ENCODE measurements at regions not wholly inside any gene's neighbourhood (a gene's known extent, or its start where the extent isn't known, plus 50 kb on each side); places are given as distances from the start of the nearest gene placed in this dataset.

DNA sequence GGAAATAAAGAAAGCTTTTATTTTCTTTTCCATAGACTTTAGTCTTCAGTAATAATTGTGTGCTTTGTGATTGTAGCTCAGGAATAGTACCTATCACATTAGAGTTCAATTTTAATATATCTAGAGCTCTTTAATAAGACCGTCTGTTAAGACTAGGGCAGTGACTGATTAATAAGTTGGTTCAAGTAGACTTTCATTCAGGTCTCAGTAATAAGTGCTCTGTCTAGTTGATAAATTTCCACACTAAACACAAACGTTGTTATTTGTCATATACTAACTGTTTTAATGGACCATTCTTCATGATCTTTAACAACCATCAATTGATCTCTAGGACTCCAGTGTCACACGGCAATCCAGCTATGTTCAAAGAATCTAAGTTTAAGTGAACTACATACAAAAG lies 474.5 kb upstream of the ADGRL2 start:
- no peaks in the 10 kb centered on the region for H3K36me3 ChIP-seq
- H3K27me3 ChIP-seq = no peaks in the 10 kb centered on the region
- no peak overlapping the region for H3K27ac ChIP-seq
- TF ChIP-seq EP300 (IDR thresholded peaks at IDR 0.05) = no peak
- TF ChIP-seq POLR2A (IDR thresholded peaks at IDR 0.05) = no peak
- TF ChIP-seq, protein P1, sequence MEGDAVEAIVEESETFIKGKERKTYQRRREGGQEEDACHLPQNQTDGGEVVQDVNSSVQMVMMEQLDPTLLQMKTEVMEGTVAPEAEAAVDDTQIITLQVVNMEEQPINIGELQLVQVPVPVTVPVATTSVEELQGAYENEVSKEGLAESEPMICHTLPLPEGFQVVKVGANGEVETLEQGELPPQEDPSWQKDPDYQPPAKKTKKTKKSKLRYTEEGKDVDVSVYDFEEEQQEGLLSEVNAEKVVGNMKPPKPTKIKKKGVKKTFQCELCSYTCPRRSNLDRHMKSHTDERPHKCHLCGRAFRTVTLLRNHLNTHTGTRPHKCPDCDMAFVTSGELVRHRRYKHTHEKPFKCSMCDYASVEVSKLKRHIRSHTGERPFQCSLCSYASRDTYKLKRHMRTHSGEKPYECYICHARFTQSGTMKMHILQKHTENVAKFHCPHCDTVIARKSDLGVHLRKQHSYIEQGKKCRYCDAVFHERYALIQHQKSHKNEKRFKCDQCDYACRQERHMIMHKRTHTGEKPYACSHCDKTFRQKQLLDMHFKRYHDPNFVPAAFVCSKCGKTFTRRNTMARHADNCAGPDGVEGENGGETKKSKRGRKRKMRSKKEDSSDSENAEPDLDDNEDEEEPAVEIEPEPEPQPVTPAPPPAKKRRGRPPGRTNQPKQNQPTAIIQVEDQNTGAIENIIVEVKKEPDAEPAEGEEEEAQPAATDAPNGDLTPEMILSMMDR (IDR thresholded peaks at IDR 0.05) = no peak
- TF ChIP-seq POLR2AphosphoS5 (IDR thresholded peaks at IDR 0.05) = no peak
- intact Hi-C loops (cut with DNase I) = no loop called here
- H3K9me3 ChIP-seq = no peaks in the 10 kb centered on the region
- H3K4me3 ChIP-seq = no peak overlapping the region
- WGBS, 2 donors = 86 to 87% methylated on average over 3 of the region's 3 CpGs
- no peak for DNase-seq
- H3K4me1 ChIP-seq = no peaks in the 10 kb centered on the region

DNA sequence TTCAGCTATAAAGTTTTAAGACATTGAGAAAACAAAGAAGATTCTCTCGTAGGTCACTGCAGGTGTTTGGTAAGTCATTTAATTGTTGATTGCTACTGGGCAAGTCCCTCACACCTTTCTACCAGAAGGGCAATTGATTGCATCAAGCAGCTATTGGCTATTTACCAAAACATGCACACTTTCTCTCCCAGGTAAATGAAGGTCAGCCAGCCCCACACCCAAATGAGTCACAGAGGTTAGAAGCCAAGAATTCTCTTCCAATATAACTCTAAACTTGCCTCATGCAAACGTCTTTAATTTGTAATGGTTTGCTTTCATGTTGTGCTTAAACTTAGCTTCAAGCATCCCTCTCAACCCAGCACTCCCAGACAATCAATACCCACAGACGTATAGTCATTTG lies 475.3 kb upstream of the ADGRL2 start:
- intact Hi-C loops (cut with DNase I) = no loop called here
- WGBS, 2 donors = 41 to 71% methylated on average over 3 of the region's 3 CpGs
- Histone ChIP-seq H3K27ac (no peak overlapping the region), H3K27me3 (no peaks in the 10 kb centered on the region), H3K9me3 (no peaks in the 10 kb centered on the region), H3K4me1 (no peaks in the 10 kb centered on the region), H3K36me3 (no peaks in the 10 kb centered on the region), H3K4me3 (no peak overlapping the region)
- DNase-seq = no peak
- no peak for TF ChIP-seq EP300 (IDR thresholded peaks at IDR 0.05)
- TF ChIP-seq POLR2A (IDR thresholded peaks at IDR 0.05) = no peak
- TF ChIP-seq POLR2AphosphoS5 (IDR thresholded peaks at IDR 0.05) = no peak
- TF ChIP-seq, protein P1 (IDR thresholded peaks at IDR 0.05) = no peak

DNA sequence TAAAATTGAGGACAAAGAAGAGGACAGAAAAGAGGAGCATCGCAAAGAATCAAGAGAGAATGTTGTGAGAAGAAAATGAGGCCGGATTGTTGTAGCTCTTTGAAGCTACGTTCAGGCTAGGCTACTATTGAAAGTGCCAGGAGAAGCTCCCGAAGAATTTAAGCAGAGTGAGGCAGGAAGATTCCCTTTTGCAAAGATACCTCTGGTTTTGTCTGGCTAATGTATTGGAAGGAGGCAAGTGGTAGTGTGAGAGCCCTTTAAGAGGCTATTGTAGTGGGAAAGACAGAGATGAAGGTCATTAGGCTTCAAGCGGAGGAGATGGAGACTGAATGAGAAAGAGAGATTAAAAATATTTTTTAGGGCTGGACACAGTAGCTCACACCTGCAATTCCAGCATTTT lies 476.9 kb upstream of the ADGRL2 start:
- Histone ChIP-seq H3K9me3 (no peaks in the 10 kb centered on the region), H3K27ac (no peak overlapping the region), H3K27me3 (no peaks in the 10 kb centered on the region), H3K4me3 (no peak overlapping the region), H3K36me3 (no peaks in the 10 kb centered on the region), H3K4me1 (no peaks in the 10 kb centered on the region)
- intact Hi-C loops (cut with DNase I) = no loop called here
- 93 to 94% methylated on average over 5 of the region's 5 CpGs for WGBS, 2 donors
- DNase-seq = no peak
- TF ChIP-seq POLR2AphosphoS5 (IDR thresholded peaks at IDR 0.05) (no peak), POLR2A (IDR thresholded peaks at IDR 0.05) (no peak)
- TF ChIP-seq, protein P1 (IDR thresholded peaks at IDR 0.05) = no peak

DNA sequence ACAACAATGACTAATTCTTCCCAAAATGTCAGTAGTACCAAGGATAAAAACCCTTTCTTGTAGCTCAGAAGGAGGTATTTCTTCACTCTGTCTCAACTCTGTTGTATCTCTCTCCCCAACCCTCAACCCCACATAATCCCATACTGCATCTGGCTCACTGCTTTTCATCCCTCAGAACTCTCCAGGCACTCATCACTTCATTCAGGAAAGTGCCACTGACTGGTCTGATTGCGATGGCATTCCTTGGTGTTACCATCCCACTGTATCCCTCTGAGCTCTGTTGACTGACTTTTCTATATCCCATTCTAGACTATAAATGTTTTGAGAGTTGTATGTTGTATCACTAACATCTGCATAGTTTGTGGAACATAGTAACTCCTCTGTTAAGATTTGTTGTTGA lies 483.5 kb upstream of the ADGRL2 start:
- no peaks in the 10 kb centered on the region for H3K9me3 ChIP-seq
- H3K4me1 ChIP-seq = no peaks in the 10 kb centered on the region
- H3K27me3 ChIP-seq = no peaks in the 10 kb centered on the region
- no peak for DNase-seq
- H3K27ac ChIP-seq = no peak overlapping the region
- 92 to 95% methylated on average over 1 of the region's 1 CpG for WGBS, 2 donors
- TF ChIP-seq POLR2A (IDR thresholded peaks at IDR 0.05) (no peak), EP300 (IDR thresholded peaks at IDR 0.05) (no peak), POLR2AphosphoS5 (IDR thresholded peaks at IDR 0.05) (no peak)
- TF ChIP-seq, protein P1 (IDR thresholded peaks at IDR 0.05) = no peak
- H3K36me3 ChIP-seq = no peaks in the 10 kb centered on the region
- H3K4me3 ChIP-seq = no peak overlapping the region
- intact Hi-C loops (cut with DNase I) = no loop called here

DNA sequence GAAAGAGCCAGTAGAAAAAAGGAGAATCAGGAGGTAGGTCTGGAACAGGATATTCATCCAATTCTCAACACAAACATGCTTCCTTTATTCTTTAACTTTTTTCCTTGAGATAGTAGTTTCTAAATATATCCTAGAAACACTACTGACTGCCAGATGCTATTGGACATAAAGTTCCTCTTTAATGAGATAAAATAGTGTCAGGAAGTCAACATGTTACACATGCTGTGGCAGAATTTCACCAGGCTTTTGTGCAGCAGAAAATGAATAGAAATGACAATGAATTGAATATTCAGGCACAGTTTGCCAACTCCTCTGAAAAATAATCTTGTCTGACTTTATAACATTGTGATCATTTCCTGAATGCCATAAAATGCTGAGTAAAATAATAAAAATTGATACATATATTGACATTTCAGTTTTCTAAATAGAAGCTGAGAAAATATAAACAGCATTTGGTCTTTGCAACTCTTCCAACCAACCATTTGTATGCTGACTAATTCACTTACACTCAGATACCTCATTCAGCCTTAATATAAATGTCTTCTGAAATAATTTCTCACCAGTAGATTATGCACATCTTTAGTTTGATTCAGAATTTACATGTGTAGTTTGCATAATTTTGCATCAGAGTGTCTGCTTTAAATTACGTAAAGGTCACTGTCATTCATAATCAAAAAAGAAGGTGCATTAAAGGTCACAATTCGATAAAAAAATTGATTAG lies 486.1 kb upstream of the ADGRL2 start:
- Histone ChIP-seq H3K36me3 (no peaks in the 10 kb centered on the region), H3K4me1 (no peaks in the 10 kb centered on the region), H3K27ac (no peak overlapping the region), H3K4me3 (no peak overlapping the region), H3K27me3 (no peaks in the 10 kb centered on the region), H3K9me3 (no peaks in the 10 kb centered on the region)
- TF ChIP-seq, protein P1 (IDR thresholded peaks at IDR 0.05) = no peak
- TF ChIP-seq EP300 (IDR thresholded peaks at IDR 0.05) (no peak), POLR2A (IDR thresholded peaks at IDR 0.05) (no peak), POLR2AphosphoS5 (IDR thresholded peaks at IDR 0.05) (no peak)
- WGBS, 2 donors = 89 to 92% methylated on average over 2 of the region's 2 CpGs
- intact Hi-C loops (cut with DNase I) = no loop called here
- DNase-seq = no peak

Data from sigmoid colon (tissue), 6 donors.